H9 (cell line): ENCODE measurements at regions not wholly inside any gene's neighbourhood (a gene's known extent, or its start where the extent isn't known, plus 50 kb on each side); places are given as distances from the start of the nearest gene placed in this dataset.

Source experiments
- DNase-seq: peaks from one replicate; pipeline ENCODE4 v3.0.0-alpha.2; 2017
- H2AFZ ChIP-seq: one replicate; pipeline ENCODE4 v1.6.1; 2013; ENCODE audit warnings: mild to moderate bottlenecking, low read length, control low read depth, moderate library complexity
- H2AK5ac ChIP-seq: 2 replicates; pipeline ENCODE4 v1.6.1; 2013; ENCODE audit warnings: low read length, control low read depth, mixed read lengths; ENCODE audit not compliant: insufficient read length
- H2BK120ac ChIP-seq: one replicate; pipeline ENCODE4 v1.6.1; 2013; ENCODE audit warnings: low read depth, mild to moderate bottlenecking, low read length, control low read depth, inconsistent platforms; ENCODE audit not compliant: poor library complexity, severe bottlenecking
- H2BK12ac ChIP-seq: 2 replicates; pipeline ENCODE4 v1.6.1; 2013; ENCODE audit warnings: low read length, control low read depth, mixed read lengths, low read depth; ENCODE audit not compliant: insufficient read length
- H2BK15ac ChIP-seq: 2 replicates; pipeline ENCODE4 v1.6.1; 2013; ENCODE audit warnings: low read depth, low read length, control low read depth
- H2BK20ac ChIP-seq: one replicate; pipeline ENCODE4 v1.6.1; 2013; ENCODE audit warnings: low read depth, mild to moderate bottlenecking, low read length, control low read depth, inconsistent platforms; ENCODE audit not compliant: poor library complexity, severe bottlenecking
- H2BK5ac ChIP-seq: 2 replicates; pipeline ENCODE4 v1.6.1; 2013; ENCODE audit warnings: low read length, control low read depth, mixed read lengths; ENCODE audit not compliant: insufficient read length
- H3K14ac ChIP-seq: 2 replicates; pipeline ENCODE4 v1.6.1; 2013; ENCODE audit warnings: low read length, control low read depth; ENCODE audit not compliant: insufficient read depth
- H3K18ac ChIP-seq: 2 replicates; pipeline ENCODE4 v1.6.1; 2013; ENCODE audit warnings: low read depth, mild to moderate bottlenecking, mixed read lengths, low read length, control low read depth; ENCODE audit not compliant: insufficient read length
- H3K23ac ChIP-seq: 2 replicates; pipeline ENCODE4 v1.6.1; 2013; ENCODE audit warnings: low read length, control low read depth, mixed read lengths, low read depth; ENCODE audit not compliant: insufficient read length
- H3K23me2 ChIP-seq: 2 replicates; pipeline ENCODE4 v1.6.1; 2013; ENCODE audit warnings: low read depth, mild to moderate bottlenecking, mixed read lengths, low read length, control low read depth; ENCODE audit not compliant: insufficient read length, poor library complexity, severe bottlenecking
- H3K27ac ChIP-seq: 2 replicates; pipeline ENCODE4 v1.5.1; 2013; ENCODE audit warnings: low read length, control low read depth, mixed read lengths, low read depth; ENCODE audit not compliant: insufficient read length
- H3K27me3 ChIP-seq: 2 replicates; pipeline ENCODE4 v1.6.1; 2013; ENCODE audit warnings: low read length, control low read depth, inconsistent platforms; ENCODE audit not compliant: insufficient read depth
- H3K4ac ChIP-seq: 2 replicates; pipeline ENCODE4 v1.6.1; 2013; ENCODE audit warnings: low read depth, mild to moderate bottlenecking, control low read depth, inconsistent platforms, low read length, moderate library complexity
- H3K4me1 ChIP-seq: 2 replicates; pipeline ENCODE4 v1.6.1; 2013; ENCODE audit warnings: low read length, control low read depth, inconsistent platforms; ENCODE audit not compliant: insufficient read depth
- H3K4me2 ChIP-seq: 2 replicates; pipeline ENCODE4 v1.6.1; 2013; ENCODE audit warnings: low read length, control low read depth, mixed read lengths; ENCODE audit not compliant: insufficient read length, insufficient read depth
- H3K56ac ChIP-seq: 2 replicates; pipeline ENCODE4 v1.6.1; 2013; ENCODE audit warnings: low read depth, mild to moderate bottlenecking, mixed read lengths, low read length, control low read depth; ENCODE audit not compliant: insufficient read length
- H3K79me1 ChIP-seq: 2 replicates; pipeline ENCODE4 v1.6.1; 2013; ENCODE audit warnings: low read depth, mild to moderate bottlenecking, moderate library complexity, low read length, control low read depth, inconsistent platforms; ENCODE audit not compliant: insufficient read depth, poor library complexity, severe bottlenecking
- H3K79me2 ChIP-seq: 2 replicates; pipeline ENCODE4 v1.6.1; 2013; ENCODE audit warnings: low read length, control low read depth, inconsistent platforms; ENCODE audit not compliant: insufficient read depth
- H3K9ac ChIP-seq: 2 replicates; pipeline ENCODE4 v1.6.1; 2013; ENCODE audit warnings: low read length, control low read depth, mixed read lengths; ENCODE audit not compliant: insufficient read length; ENCODE audit errors: extremely low read depth
- H3K9me3 ChIP-seq: one replicate; pipeline ENCODE4 v1.6.1; 2013; ENCODE audit warnings: low read depth, low read length, inconsistent platforms; ENCODE audit not compliant: control insufficient read depth
- H3T11ph ChIP-seq: one replicate; pipeline ENCODE4 v1.6.1; 2013; ENCODE audit warnings: mild to moderate bottlenecking, low read length, control low read depth, inconsistent platforms
- H4K20me1 ChIP-seq: one replicate; pipeline ENCODE4 v1.6.1; 2013; ENCODE audit not compliant: control insufficient read depth, insufficient read length, insufficient read depth
- H4K5ac ChIP-seq: 2 replicates; pipeline ENCODE4 v1.6.1; 2013; ENCODE audit warnings: low read depth, mild to moderate bottlenecking, mixed read lengths, low read length, control low read depth; ENCODE audit not compliant: insufficient read length
- H4K8ac ChIP-seq: replicated peaks from 2 replicates; pipeline ENCODE4 v1.6.1; 2013; ENCODE audit warnings: low read length, control low read depth, mixed read lengths, low read depth; ENCODE audit not compliant: insufficient read length
- H4K91ac ChIP-seq: 2 replicates; pipeline ENCODE4 v1.6.1; 2013; ENCODE audit warnings: low read depth, mild to moderate bottlenecking, moderate library complexity, mixed read lengths, low read length, control low read depth; ENCODE audit not compliant: insufficient read length
- H3K27ac Mint-ChIP-seq, 3 experiments: 2 replicates in 2 of 3; 3 replicates in 1 of 3; pipeline ENCODE4 v1.8.0; 2020 to 2021; ENCODE audit warnings: mixed read lengths in 3 of 3, mild to moderate bottlenecking in 1 of 3, moderate library complexity in 1 of 3
- H3K27me3 Mint-ChIP-seq: 2 replicates; pipeline ENCODE4 v1.8.0; 2021; ENCODE audit warnings: low read depth, mild to moderate bottlenecking, moderate library complexity, mixed read lengths
- H3K36me3 Mint-ChIP-seq, 3 experiments: 2 replicates in 2 of 3; 3 replicates in 1 of 3; pipeline ENCODE4 v1.8.0; 2020 to 2021; ENCODE audit warnings: low read depth in 3 of 3, mixed read lengths in 3 of 3; ENCODE audit not compliant: insufficient read depth in 1 of 3
- H3K4me1 Mint-ChIP-seq, 2 experiments: 2 replicates each; pipeline ENCODE4 v1.8.0; 2020; ENCODE audit warnings: mixed read lengths in 2 of 2
- H3K4me3 Mint-ChIP-seq, 2 experiments: 2 replicates in 1 of 2; 3 replicates in 1 of 2; pipeline ENCODE4 v1.8.0; 2020 to 2021; ENCODE audit warnings: mild to moderate bottlenecking in 2 of 2, mixed read lengths in 2 of 2, moderate library complexity in 1 of 2
- H3K9me3 Mint-ChIP-seq, 2 experiments: 2 replicates in 1 of 2; 3 replicates in 1 of 2; pipeline ENCODE4 v1.8.0; 2020; ENCODE audit warnings: mild to moderate bottlenecking in 2 of 2, mixed read lengths in 2 of 2, moderate library complexity in 1 of 2
- whole genome bisulfite sequencing: extraction: QIAGEN DNeasy Blood & Tissue Kit; methylation state at CpG from one replicate; pipeline ENCODE4 v1.1.7; 2013; ENCODE audit warnings: missing lambda C conversion rate, low lambda C conversion rate, mixed read lengths; ENCODE audit not compliant: insufficient read length; ENCODE audit errors: extremely low coverage; 5-methylcytosine and 5-hydroxymethylcytosine counted together
- TF ChIP-seq, protein P1 (sequence below): fragments of 200-600 bp; sonication (generic); conservative IDR thresholded peaks from 3 replicates; pipeline ENCODE4 v1.8.0; 2021; ENCODE audit warnings: antibody characterized with exemption, mild to moderate bottlenecking

DNA sequence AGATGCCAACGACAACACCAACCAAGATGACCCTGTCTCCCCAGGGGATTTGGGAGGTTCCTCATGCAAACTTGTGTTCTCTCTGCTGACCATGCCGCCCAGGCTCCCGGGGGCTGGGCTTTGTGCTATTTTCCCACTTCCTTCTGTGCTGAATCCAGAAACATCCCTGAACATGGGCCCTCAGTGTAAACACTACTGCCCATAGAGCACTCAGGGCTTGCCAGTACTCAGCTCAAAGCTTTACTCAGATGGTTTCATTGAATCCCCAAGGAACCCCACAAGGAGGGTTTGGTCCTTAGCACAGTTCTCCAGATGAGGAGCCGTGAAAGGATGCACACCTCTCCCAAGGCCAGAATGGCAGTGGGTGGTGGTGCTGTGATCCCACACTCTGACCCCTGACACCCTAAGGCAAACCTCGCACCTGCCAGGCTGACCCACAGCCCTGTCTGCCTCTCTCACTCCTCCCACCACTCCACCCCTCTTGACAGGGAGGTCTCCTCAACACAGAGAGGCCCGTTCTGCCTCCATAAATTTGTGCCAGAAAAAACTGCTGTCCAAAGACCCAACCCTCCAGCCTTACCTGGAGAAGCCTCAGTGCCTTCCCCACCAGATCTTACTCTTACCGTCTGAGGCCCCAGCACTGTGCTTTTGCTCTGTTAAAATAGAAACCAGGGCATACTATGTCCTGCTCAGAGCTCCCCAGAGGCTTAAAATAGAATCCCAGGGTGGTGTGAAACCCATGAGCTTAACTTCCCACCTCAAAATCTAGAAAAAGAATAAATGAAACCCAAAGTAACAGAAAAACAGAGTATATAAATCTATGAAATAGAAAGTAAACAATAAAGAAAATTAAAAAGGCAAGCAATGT is 283.0 kb upstream of the CDH4 start:
- H2BK20ac ChIP-seq = no peak overlapping the region
- no peaks in the 10 kb centered on the region for H3K23me2 ChIP-seq
- TF ChIP-seq, protein P1, sequence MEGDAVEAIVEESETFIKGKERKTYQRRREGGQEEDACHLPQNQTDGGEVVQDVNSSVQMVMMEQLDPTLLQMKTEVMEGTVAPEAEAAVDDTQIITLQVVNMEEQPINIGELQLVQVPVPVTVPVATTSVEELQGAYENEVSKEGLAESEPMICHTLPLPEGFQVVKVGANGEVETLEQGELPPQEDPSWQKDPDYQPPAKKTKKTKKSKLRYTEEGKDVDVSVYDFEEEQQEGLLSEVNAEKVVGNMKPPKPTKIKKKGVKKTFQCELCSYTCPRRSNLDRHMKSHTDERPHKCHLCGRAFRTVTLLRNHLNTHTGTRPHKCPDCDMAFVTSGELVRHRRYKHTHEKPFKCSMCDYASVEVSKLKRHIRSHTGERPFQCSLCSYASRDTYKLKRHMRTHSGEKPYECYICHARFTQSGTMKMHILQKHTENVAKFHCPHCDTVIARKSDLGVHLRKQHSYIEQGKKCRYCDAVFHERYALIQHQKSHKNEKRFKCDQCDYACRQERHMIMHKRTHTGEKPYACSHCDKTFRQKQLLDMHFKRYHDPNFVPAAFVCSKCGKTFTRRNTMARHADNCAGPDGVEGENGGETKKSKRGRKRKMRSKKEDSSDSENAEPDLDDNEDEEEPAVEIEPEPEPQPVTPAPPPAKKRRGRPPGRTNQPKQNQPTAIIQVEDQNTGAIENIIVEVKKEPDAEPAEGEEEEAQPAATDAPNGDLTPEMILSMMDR = no peak
- H3K4ac ChIP-seq = no peak overlapping the region
- Mint-ChIP-seq H3K27ac (no peak overlapping the region), H3K4me3 (no peak overlapping the region), H3K9me3 (no peaks in the 10 kb centered on the region), H3K4me1 (no peaks in the 10 kb centered on the region), H3K27me3 (peaks cover 50% of the 10 kb centered on the region), H3K36me3 (no peaks in the 10 kb centered on the region; a peak in 1 of 7 replicates)
- no peak overlapping the region for H2BK5ac ChIP-seq
- H3K18ac ChIP-seq = no peak overlapping the region
- H3K79me1 ChIP-seq = no peaks in the 10 kb centered on the region
- no peaks in the 10 kb centered on the region for H4K20me1 ChIP-seq
- no peaks in the 10 kb centered on the region; the same call in 1 of the 2 replicates for H3K27me3 ChIP-seq
- H3K4me1 ChIP-seq = no peaks in the 10 kb centered on the region
- H2BK15ac ChIP-seq = no peak overlapping the region
- H3K27ac ChIP-seq = no peak overlapping the region
- H3K79me2 ChIP-seq = no peaks in the 10 kb centered on the region
- no peak overlapping the region for H2BK12ac ChIP-seq
- no peak overlapping the region for H3T11ph ChIP-seq
- H3K4me2 ChIP-seq = no peak overlapping the region
- no peak overlapping the region for H2AK5ac ChIP-seq
- no peak overlapping the region for H4K8ac ChIP-seq
- no peak overlapping the region for H3K23ac ChIP-seq
- no peak for DNase-seq
- H4K5ac ChIP-seq = no peak overlapping the region
- no CpG with 5 or more reads among the region's 7 CpGs for WGBS
- no peak overlapping the region for H2AFZ ChIP-seq
- no peak overlapping the region for H2BK120ac ChIP-seq
- H3K56ac ChIP-seq = no peak overlapping the region
- no peak overlapping the region for H3K9ac ChIP-seq
- H4K91ac ChIP-seq = no peak overlapping the region
- H3K9me3 ChIP-seq = no peaks in the 10 kb centered on the region
- H3K14ac ChIP-seq = no peak overlapping the region
